ENCODE measurements at regions not wholly inside any gene's neighbourhood (a gene's known extent, or its start where the extent isn't known, plus 50 kb on each side); places are given as distances from the start of the nearest gene placed in this dataset.
A peak's percentile ranks its signal among the peaks of the same experiment; 100 is the strongest.

GRCh38 chr2:234309431-234309830 is 187.4 kb downstream of the ARL4C start:
- H3K27ac ChIP-seq = no peak overlapping the region
- H3K9me3 ChIP-seq = no peaks in the 10 kb centered on the region
- H3K36me3 ChIP-seq = no peaks in the 10 kb centered on the region
- no peak overlapping the region for H3K4me3 ChIP-seq
- DNase-seq = no peak
- intact Hi-C loops (cut with DNase I; ENCODE audit: low total_unique reads) = no loop called here
- H3K4me1 ChIP-seq = peaks cover 0 to 4% (median 0%) of the 10 kb centered on the region in 4 donors
- no peaks in the 10 kb centered on the region for H3K27me3 ChIP-seq
- TF ChIP-seq, protein P1, sequence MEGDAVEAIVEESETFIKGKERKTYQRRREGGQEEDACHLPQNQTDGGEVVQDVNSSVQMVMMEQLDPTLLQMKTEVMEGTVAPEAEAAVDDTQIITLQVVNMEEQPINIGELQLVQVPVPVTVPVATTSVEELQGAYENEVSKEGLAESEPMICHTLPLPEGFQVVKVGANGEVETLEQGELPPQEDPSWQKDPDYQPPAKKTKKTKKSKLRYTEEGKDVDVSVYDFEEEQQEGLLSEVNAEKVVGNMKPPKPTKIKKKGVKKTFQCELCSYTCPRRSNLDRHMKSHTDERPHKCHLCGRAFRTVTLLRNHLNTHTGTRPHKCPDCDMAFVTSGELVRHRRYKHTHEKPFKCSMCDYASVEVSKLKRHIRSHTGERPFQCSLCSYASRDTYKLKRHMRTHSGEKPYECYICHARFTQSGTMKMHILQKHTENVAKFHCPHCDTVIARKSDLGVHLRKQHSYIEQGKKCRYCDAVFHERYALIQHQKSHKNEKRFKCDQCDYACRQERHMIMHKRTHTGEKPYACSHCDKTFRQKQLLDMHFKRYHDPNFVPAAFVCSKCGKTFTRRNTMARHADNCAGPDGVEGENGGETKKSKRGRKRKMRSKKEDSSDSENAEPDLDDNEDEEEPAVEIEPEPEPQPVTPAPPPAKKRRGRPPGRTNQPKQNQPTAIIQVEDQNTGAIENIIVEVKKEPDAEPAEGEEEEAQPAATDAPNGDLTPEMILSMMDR (IDR thresholded peaks at IDR 0.05) = no peak

GRCh38 chr2:234308813-234309195 is 188.1 kb downstream of the ARL4C start:
- intact Hi-C loops (cut with DNase I; ENCODE audit: low total_unique reads) = no loop called here
- no peaks in the 10 kb centered on the region for H3K36me3 ChIP-seq
- no peaks in the 10 kb centered on the region for H3K9me3 ChIP-seq
- H3K4me3 ChIP-seq = no peak overlapping the region
- peak in 1 of 2 donors; percentile 49 for DNase-seq
- H3K27ac ChIP-seq = no peak overlapping the region
- H3K4me1 ChIP-seq = peaks cover 0 to 4% (median 0%) of the 10 kb centered on the region in 4 donors
- H3K27me3 ChIP-seq = no peaks in the 10 kb centered on the region
- TF ChIP-seq, protein P1 (IDR thresholded peaks at IDR 0.05) = no peak

- no peak overlapping the region for H3K4me3 ChIP-seq
- H3K27me3 ChIP-seq = no peaks in the 10 kb centered on the region
- TF ChIP-seq, protein P1 (IDR thresholded peaks at IDR 0.05) = no peak
- H3K27ac ChIP-seq = no peak overlapping the region
- no peaks in the 10 kb centered on the region for H3K36me3 ChIP-seq
- H3K9me3 ChIP-seq = no peaks in the 10 kb centered on the region
- intact Hi-C loops (cut with DNase I; ENCODE audit: low total_unique reads) = no loop called here
- peaks cover 0 to 4% (median 0%) of the 10 kb centered on the region in 4 donors for H3K4me1 ChIP-seq
- no peak for DNase-seq
These were observed 188.6 kb downstream of the ARL4C start for GRCh38 chr2:234308073-234308812.

DNA sequence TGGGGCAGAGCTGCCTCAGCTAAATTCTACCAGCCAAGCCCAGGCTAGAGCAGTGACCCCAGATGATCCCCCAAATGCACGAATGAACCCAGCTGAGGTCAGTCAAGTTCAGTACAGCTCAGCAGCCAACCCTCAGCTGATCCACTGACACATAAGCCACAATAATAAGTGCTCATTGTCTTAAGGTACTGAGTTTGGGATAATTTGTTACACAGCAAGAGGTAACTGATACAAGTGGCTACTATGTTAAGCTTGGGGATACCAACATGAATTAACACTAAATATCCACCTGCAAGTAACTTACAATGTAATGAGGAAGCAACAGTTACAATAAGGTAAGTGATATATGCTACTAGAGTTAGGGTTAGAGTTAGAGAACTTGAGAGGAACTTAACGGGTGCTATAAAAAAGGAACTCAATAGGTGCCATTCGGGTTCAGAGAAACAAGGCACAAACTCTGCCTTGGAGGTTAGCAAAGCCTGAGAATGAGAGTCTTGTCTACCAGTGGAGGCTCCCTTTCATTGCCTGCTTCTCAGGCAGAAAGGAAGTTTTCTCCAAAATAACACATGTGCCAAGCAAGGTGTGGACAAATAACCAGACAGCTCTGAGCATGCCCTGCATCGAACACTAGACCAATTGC is 189.4 kb downstream of the ARL4C start:
- Histone ChIP-seq H3K9me3 (no peaks in the 10 kb centered on the region), H3K36me3 (no peaks in the 10 kb centered on the region), H3K4me3 (no peak overlapping the region), H3K4me1 (peaks cover 0 to 4% (median 0%) of the 10 kb centered on the region in 4 donors), H3K27me3 (no peaks in the 10 kb centered on the region), H3K27ac (no peak overlapping the region)
- DNase-seq = no peak
- TF ChIP-seq, protein P1 (IDR thresholded peaks at IDR 0.05) = no peak
- intact Hi-C loops (cut with DNase I; ENCODE audit: low total_unique reads) = no loop called here

- DNase-seq = no peak
- Histone ChIP-seq H3K4me1 (peaks cover 0 to 4% (median 0%) of the 10 kb centered on the region in 4 donors), H3K27ac (no peak overlapping the region), H3K36me3 (no peaks in the 10 kb centered on the region), H3K27me3 (peaks cover 0 to 4% of the 10 kb centered on the region in 2 donors), H3K4me3 (no peak overlapping the region), H3K9me3 (no peaks in the 10 kb centered on the region)
- intact Hi-C loops (cut with DNase I; ENCODE audit: low total_unique reads) = no loop called here
- TF ChIP-seq, protein P1 (IDR thresholded peaks at IDR 0.05) = no peak
These were observed 190.3 kb downstream of the ARL4C start for GRCh38 chr2:234306426-234307173.

Measured in tibial artery (tissue), 4 donors.